MG63 (cell line): ENCODE measurements at regions not wholly inside any gene's neighbourhood (a gene's known extent, or its start where the extent isn't known, plus 50 kb on each side); places are given as distances from the start of the nearest gene placed in this dataset.

Experiments
- DNase-seq: peaks from one replicate; pipeline ENCODE4 v3.0.0-alpha.2; 2020
- H3K27me3 ChIP-seq: fragments of 250-450 bp; sonication (Bioruptor Pico); 2 replicates; pipeline ENCODE4 v1.5.1; 2020; ENCODE audit warnings: mild to moderate bottlenecking, moderate library complexity
- H3K36me3 ChIP-seq: fragments of 250-450 bp; sonication (Bioruptor Pico); 2 replicates; pipeline ENCODE4 v1.5.1; 2020; ENCODE audit warnings: mild to moderate bottlenecking, moderate library complexity
- H3K4me3 ChIP-seq: fragments of 250-450 bp; sonication (Bioruptor Pico); 2 replicates; pipeline ENCODE4 v1.5.1; 2020; ENCODE audit warnings: mild to moderate bottlenecking, moderate library complexity
- H3K9me3 ChIP-seq: fragments of 250-450 bp; sonication (Bioruptor Pico); 2 replicates; pipeline ENCODE4 v1.5.1; 2020; ENCODE audit warnings: mild to moderate bottlenecking, moderate library complexity

DNA sequence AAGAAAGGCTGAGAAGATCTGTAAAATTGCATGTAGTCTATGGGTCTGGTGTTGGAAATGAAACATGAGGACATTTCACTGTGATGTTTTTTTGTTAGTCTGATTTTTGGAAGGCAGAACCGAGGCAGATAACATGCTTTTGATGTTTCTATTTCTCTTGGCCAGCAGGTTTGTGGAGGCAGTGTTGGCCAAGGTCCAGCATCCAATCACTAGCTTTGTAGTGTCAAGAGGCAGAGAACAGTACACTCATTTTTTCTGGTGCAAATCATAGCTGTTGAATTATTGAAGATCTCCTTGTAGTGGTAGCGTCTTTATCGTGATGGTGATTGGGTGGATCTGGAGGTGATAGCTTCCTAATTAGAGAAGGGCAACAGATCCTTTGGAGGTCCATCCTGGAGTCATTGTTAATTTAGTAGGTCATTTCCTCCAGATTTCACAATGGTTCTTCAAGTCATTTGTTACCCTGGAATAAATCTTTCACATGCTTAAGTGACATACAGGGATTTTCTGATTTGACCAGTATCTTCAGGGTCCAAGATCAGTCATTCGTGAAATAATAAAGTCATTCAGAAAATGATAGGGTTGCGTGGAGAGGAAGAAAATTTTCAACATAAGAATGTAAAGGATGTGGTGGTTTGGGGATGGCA is 252.4 kb upstream of the CPNE8 start:
- H3K36me3 ChIP-seq = no peaks in the 10 kb centered on the region
- no peak overlapping the region for H3K4me3 ChIP-seq
- H3K9me3 ChIP-seq = no peaks in the 10 kb centered on the region
- no peaks in the 10 kb centered on the region for H3K27me3 ChIP-seq
- no peak for DNase-seq

DNA sequence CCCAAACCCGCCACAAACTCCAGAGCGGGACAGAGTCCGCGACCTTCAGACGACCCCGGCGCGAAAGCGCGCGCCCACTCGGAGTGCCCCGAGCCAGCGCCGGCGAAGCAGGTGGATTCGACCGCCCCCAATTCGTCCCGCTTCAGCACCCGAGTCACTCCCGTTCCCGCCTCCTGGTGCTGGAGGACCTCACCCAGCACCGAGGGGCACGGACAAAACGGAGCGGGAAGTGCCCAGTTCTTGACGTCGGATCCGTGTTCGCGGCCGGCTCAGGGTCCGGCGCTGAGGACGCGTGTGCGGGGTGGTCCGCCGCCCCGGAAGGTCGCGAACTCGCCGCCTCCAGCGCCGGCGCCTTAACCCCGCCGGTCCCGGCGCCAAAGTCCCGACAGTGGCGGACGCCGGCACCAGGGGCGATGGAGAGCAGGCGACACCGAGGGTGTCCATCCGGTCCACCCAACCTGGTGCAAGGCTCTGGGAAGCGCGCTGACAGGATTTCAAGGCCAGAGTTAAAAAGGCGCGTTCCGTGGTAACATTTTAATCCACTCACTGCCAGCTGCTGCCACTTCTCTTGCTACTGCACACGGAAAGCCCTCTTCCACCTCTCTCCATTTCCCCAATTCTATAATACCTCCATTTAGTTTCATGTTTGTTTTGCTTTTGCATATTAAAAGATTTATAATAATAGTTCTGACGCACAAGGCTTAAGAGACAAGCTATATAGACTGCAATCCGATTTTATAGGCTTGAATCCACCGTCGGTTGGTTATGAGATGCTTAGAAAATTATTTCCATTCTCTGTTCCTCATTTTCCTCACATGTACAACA is 240.0 kb upstream of the CPNE8 start:
- peak; percentile 84 for DNase-seq

GRCh38 chr12:39144613-39145061 is 239.2 kb upstream of the CPNE8 start:
- DNase-seq = no peak
- H3K9me3 ChIP-seq = 0 out of 2 replicates have a peak, but pooled peaks cover under 1% of the 10 kb centered on the region
- H3K4me3 ChIP-seq = peak overlapping the region; percentile 54; the same call in 1 of the 2 replicates
- no peaks in the 10 kb centered on the region for H3K27me3 ChIP-seq
- H3K36me3 ChIP-seq = no peaks in the 10 kb centered on the region

More for the DNA sequence above, 240.0 kb upstream of the CPNE8 start:
- Histone ChIP-seq H3K4me3 (peak overlapping the region; percentile 54), H3K27me3 (no peaks in the 10 kb centered on the region), H3K36me3 (no peaks in the 10 kb centered on the region), H3K9me3 (0 out of 2 replicates have a peak, but pooled peaks cover 5% of the 10 kb centered on the region)

DNA sequence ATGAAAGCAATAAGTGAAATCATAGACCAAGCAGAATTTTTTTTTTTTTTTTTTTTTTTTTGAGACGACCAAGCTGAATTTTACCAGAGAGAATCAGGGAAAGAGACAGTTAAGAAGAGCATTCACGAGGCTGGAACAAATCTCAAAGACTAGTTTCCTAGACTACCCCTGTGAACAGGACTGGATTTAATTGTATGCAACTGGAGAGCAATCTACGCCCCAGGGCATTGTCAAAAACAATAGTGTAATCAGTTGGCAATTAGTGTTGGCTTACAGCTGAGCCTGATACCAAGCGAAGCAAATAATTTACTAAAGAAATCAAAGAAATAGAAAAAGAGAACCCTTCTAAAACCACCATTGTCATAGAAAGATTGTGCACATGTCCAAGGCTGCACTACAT is 232.9 kb upstream of the CPNE8 start:
- no peaks in the 10 kb centered on the region for H3K9me3 ChIP-seq
- H3K4me3 ChIP-seq = no peak overlapping the region
- H3K27me3 ChIP-seq = no peaks in the 10 kb centered on the region
- no peak for DNase-seq
- H3K36me3 ChIP-seq = no peaks in the 10 kb centered on the region

- DNase-seq = peak; percentile 67
Measured at GRCh38 chr12:39127401-39127800, 222.0 kb upstream of the CPNE8 start.

DNA sequence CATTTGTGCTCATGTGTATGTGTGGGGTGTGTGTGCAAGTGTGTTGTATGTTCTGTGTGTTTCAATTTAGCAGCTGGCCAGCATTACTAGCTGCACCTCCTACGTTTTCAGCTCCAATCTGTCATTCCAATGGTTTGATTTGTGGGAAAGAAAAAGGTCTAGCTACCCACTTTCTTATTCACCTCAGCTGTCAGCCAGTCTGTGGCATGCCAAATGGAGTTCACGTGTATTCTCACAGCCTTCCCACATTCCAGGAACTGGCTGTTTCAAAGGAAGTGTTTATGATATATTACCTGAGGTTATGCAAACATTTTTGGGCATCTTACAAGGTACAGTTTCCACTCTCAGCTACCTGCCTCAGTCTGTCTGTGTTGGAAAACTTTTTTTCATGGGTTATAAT is 220.2 kb upstream of the CPNE8 start:
- H3K27me3 ChIP-seq = no peaks in the 10 kb centered on the region
- no peaks in the 10 kb centered on the region for H3K36me3 ChIP-seq
- no peak for DNase-seq
- H3K4me3 ChIP-seq = no peak overlapping the region
- 0 out of 2 replicates have a peak, but pooled peaks cover 2% of the 10 kb centered on the region for H3K9me3 ChIP-seq

More at GRCh38 chr12:39127401-39127800, 222.0 kb upstream of the CPNE8 start:
- no peaks in the 10 kb centered on the region for H3K27me3 ChIP-seq
- H3K9me3 ChIP-seq = 0 out of 2 replicates have a peak, but pooled peaks cover 2% of the 10 kb centered on the region
- H3K4me3 ChIP-seq = no peak overlapping the region
- no peaks in the 10 kb centered on the region for H3K36me3 ChIP-seq

DNA sequence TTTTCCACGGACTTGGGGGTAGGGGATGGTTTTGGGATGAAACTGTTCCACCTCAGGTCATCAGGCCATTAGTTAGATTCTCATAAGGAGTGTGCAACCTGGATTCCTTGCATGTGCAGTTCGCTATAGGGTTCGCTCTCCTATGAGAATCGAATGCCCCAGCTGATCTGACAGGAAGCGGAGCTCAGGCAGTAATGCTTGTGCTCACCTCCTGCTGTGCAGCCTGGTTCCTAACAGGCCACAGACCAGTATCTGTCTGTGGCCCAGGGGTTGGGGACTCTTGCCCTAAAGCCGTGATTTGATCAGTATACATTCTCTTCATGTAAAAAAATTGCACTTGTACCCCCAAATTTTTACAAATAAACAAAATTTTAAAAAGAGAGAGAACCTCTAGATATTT is 219.4 kb upstream of the CPNE8 start:
- Histone ChIP-seq H3K36me3 (no peaks in the 10 kb centered on the region), H3K4me3 (no peak overlapping the region), H3K9me3 (0 out of 2 replicates have a peak, but pooled peaks cover 2% of the 10 kb centered on the region), H3K27me3 (no peaks in the 10 kb centered on the region)
- no peak for DNase-seq

GRCh38 chr12:39123580-39124253 is 218.3 kb upstream of the CPNE8 start:
- Histone ChIP-seq H3K27me3 (no peaks in the 10 kb centered on the region), H3K4me3 (no peak overlapping the region), H3K36me3 (no peaks in the 10 kb centered on the region), H3K9me3 (0 out of 2 replicates have a peak, but pooled peaks cover 2% of the 10 kb centered on the region)
- DNase-seq = no peak

GRCh38 chr12:39122562-39123204 is 217.3 kb upstream of the CPNE8 start:
- 0 out of 2 replicates have a peak, but pooled peaks cover 2% of the 10 kb centered on the region for H3K9me3 ChIP-seq
- H3K36me3 ChIP-seq = no peaks in the 10 kb centered on the region
- no peak for DNase-seq
- no peak overlapping the region for H3K4me3 ChIP-seq
- H3K27me3 ChIP-seq = no peaks in the 10 kb centered on the region

DNA sequence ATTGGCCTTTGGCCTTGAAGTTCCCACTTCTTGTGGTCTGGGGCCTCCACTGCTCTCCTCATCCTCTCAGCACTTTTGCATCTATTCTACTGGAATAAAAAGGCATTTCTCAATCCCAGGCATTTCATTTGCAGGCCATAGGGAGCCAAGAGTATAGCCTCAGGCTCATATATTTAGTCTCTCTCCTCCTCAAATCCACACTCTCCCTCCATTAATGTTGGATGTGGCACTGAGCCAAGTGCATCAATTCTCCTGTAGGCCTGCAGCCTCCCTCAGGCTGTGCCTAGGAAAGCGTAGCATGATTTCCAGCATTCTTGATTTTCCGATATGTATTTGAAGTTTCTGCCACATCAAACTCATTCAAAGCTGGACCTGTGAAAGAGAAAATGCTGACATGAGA is 211.5 kb upstream of the CPNE8 start:
- Histone ChIP-seq H3K4me3 (no peak overlapping the region), H3K9me3 (peaks cover 2% of the 10 kb centered on the region; the same call in 1 of the 2 replicates), H3K36me3 (no peaks in the 10 kb centered on the region), H3K27me3 (no peaks in the 10 kb centered on the region)
- no peak for DNase-seq

DNA sequence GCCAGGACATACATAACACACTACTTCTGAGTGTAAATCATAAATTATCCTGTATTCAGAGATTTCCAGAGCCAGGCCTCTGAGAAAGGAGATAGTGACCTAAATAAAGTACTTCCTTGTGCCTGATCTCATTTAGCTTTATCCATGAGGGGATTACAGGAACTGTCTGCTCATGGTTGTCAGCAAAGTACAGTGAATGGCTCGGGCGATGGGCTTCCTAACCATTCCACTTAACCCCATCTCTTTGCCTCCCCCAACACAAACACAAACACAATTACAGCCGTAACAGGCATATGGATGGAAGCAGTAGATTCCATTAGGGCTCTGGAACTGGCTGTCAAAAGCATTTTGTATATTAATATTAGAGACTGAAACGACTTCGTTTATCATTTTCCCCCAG is 206.7 kb upstream of the CPNE8 start:
- no peaks in the 10 kb centered on the region for H3K27me3 ChIP-seq
- no peak overlapping the region for H3K4me3 ChIP-seq
- no peak for DNase-seq

GRCh38 chr12:39105111-39105510 is 199.7 kb upstream of the CPNE8 start:
- Histone ChIP-seq H3K9me3 (no peaks in the 10 kb centered on the region; the same call in 1 of the 2 replicates), H3K36me3 (no peaks in the 10 kb centered on the region), H3K27me3 (no peaks in the 10 kb centered on the region), H3K4me3 (no peak overlapping the region)
- no peak for DNase-seq

More for the DNA sequence above, 206.7 kb upstream of the CPNE8 start:
- Histone ChIP-seq H3K9me3 (peaks cover 2% of the 10 kb centered on the region; the same call in 1 of the 2 replicates), H3K36me3 (no peaks in the 10 kb centered on the region)

DNA sequence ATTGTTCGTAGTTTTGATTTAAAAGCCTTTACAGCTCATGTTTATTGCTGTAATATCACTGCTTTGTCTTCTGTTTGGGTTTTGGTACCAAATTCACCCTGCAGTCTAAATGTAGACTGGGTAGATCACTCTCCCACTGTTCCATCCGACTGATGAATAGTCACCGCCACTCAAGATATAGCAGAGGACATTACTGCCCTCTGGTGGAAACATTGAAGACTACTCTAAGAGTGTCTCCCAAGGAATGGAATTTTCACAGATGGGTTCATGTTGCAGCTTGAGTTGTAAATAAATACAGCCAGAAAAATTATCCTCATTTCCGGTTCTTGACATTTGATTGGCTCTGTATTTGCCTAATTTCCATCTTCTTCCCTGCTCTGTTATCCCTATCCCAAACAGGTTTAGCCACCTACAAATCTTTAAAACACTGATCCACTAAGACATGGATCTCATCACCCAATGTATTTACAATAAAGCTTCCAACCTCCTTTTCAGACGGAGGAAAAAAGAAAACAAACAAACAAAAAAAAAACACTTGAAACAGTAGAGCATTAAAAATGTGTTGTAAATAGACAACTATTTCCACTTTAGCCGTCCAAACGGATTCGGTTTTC is 198.3 kb upstream of the CPNE8 start:
- H3K36me3 ChIP-seq = no peaks in the 10 kb centered on the region
- H3K9me3 ChIP-seq = no peaks in the 10 kb centered on the region; the same call in 1 of the 2 replicates
- H3K27me3 ChIP-seq = no peaks in the 10 kb centered on the region
- DNase-seq = peak; percentile 19
- no peak overlapping the region for H3K4me3 ChIP-seq

DNA sequence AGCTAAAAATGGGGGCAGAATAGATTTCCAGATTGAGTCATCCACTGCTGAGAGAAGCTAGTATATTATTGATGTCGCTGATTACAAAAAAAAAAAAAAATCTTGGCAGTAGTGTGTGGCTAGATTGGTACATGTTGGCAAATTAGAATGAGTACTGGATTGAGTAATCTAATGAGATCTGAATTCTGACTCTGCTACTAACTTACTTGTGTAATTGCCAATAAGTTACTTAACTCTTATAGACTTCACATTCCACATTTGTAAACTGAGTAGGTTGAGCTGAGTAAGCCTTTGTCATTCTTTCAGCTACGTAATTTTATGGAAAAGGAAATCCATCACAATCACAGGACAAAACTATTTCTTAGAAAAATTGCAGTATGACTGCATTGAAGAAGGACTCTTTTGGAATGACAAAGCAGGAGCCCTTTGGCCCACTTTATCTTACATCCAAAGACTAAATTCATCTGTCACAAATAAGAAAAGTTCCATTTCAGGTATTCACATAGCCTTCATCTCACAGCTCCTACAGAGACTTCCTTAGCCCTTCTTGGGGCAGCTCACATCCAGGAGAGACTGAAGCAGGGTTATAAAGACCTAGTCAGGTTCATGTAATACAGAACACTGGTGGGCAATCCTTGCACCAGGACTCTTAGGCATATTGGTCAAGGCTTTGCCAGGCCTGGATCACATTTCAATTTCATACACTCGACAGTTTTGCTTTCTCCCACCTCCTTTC is 197.3 kb upstream of the CPNE8 start:
- H3K9me3 ChIP-seq = no peaks in the 10 kb centered on the region; the same call in 1 of the 2 replicates
- no peaks in the 10 kb centered on the region for H3K36me3 ChIP-seq
- no peak for DNase-seq
- no peak overlapping the region for H3K4me3 ChIP-seq
- no peaks in the 10 kb centered on the region for H3K27me3 ChIP-seq

- no peaks in the 10 kb centered on the region for H3K27me3 ChIP-seq
- H3K4me3 ChIP-seq = no peak overlapping the region
- no peak for DNase-seq
- H3K9me3 ChIP-seq = no peaks in the 10 kb centered on the region
- H3K36me3 ChIP-seq = no peaks in the 10 kb centered on the region
Measured at GRCh38 chr12:39095636-39096330, 190.4 kb upstream of the CPNE8 start.
